Osteocyte (in vitro differentiated cells): ENCODE measurements at regions not wholly inside any gene's neighbourhood (a gene's known extent, or its start where the extent isn't known, plus 50 kb on each side); places are given as distances from the start of the nearest gene placed in this dataset.

Experiments
- DNase-seq: peaks from one replicate; pipeline ENCODE4 v3.0.0; 2021; ENCODE audit warnings: mixed read lengths; ENCODE audit not compliant: unreplicated experiment; ENCODE audit errors: extremely low spot score
- H3K27ac Mint-ChIP-seq: one replicate; pipeline ENCODE4 v1.8.0; 2021; ENCODE audit warnings: mild to moderate bottlenecking, mixed read lengths; ENCODE audit not compliant: unreplicated experiment
- H3K27me3 Mint-ChIP-seq: one replicate; pipeline ENCODE4 v1.8.0; 2021; ENCODE audit warnings: mixed read lengths; ENCODE audit not compliant: unreplicated experiment
- H3K36me3 Mint-ChIP-seq: one replicate; pipeline ENCODE4 v1.8.0; 2021; ENCODE audit warnings: mixed read lengths; ENCODE audit not compliant: unreplicated experiment
- H3K4me1 Mint-ChIP-seq: one replicate; pipeline ENCODE4 v1.8.0; 2021; ENCODE audit warnings: mixed read lengths; ENCODE audit not compliant: unreplicated experiment
- H3K4me3 Mint-ChIP-seq: one replicate; pipeline ENCODE4 v1.8.0; 2021; ENCODE audit warnings: mild to moderate bottlenecking, moderate library complexity, mixed read lengths; ENCODE audit not compliant: unreplicated experiment
- H3K9me3 Mint-ChIP-seq: one replicate; pipeline ENCODE4 v1.8.0; 2021; ENCODE audit warnings: mixed read lengths; ENCODE audit not compliant: unreplicated experiment
- CTCF ChIP-seq: fragments of 200-600 bp; sonication (generic); IDR thresholded peaks from 2 replicates; pipeline ENCODE4 v1.5.0; 2021; ENCODE audit warnings: antibody characterized with exemption, mild to moderate bottlenecking, moderate library complexity

DNA sequence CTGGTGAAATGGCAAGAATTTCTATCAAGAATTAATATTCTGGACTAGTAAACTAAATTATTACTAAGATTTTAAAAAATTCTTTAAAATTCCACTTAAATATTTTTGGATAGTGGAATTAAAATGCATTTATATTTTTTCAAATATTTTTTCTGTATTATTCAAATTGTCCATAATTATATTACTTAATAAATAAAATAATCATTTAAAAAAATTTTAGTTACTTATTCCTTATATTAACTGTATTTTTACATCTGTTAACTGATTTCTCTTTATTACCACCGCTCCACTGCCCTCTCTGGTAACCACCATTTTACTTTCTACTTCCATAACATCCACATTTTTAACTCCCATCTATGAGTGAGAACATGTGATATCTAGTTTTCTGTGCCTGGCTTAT is 828.4 kb downstream of the VGLL3 start:
- Mint-ChIP-seq H3K4me3 (no peak overlapping the region), H3K27ac (no peak overlapping the region)

DNA sequence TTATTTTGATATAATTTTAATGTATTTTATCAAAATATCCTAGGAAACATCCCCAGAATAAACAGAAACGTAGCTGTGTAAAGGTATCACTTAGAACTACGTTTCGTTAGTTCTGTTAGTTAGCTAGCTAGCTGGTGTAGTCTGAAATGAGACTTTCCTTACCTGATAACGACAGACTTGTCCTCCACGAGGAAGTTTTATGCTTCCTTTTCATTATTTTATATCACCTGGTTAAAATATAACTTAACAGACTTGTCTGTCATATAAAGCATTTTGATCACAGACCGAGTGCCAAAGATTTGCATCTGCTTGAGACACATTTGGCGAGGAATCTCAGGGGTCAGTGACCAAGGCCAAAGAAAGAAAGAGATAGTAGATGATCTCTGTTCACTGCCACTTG is 829.5 kb downstream of the VGLL3 start:
- DNase-seq = no peak
- Mint-ChIP-seq H3K4me1 (no peaks in the 10 kb centered on the region), H3K9me3 (no peaks in the 10 kb centered on the region), H3K27me3 (peaks cover 5% of the 10 kb centered on the region), H3K4me3 (no peak overlapping the region), H3K27ac (no peak overlapping the region), H3K36me3 (no peaks in the 10 kb centered on the region)
- TF ChIP-seq CTCF = no peak

More for the DNA sequence above, 828.4 kb downstream of the VGLL3 start:
- Mint-ChIP-seq H3K9me3 (no peaks in the 10 kb centered on the region), H3K4me1 (no peaks in the 10 kb centered on the region), H3K36me3 (no peaks in the 10 kb centered on the region), H3K27me3 (peaks cover 5% of the 10 kb centered on the region)
- no peak for TF ChIP-seq CTCF
- DNase-seq = no peak

DNA sequence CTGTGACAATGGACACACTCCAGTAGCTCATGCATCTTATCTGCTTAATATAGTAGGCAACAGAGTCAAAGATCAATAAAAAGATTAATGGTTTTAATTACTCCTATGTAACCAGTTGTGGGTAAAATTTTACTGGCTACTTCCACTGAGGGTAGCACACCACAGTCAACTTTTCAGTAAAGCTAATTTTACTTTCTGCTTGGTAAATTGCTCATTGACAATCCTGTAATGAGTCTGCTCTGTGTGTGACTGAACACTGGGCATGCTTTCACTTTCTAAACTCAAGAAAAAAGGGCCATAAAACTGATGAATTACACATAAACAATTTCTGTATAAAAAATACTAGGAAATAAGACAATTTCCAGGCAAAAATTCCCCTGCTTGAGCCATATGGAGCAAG is 838.3 kb downstream of the VGLL3 start:
- Mint-ChIP-seq H3K27ac (no peak overlapping the region), H3K27me3 (no peaks in the 10 kb centered on the region), H3K4me1 (no peaks in the 10 kb centered on the region), H3K36me3 (no peaks in the 10 kb centered on the region), H3K9me3 (no peaks in the 10 kb centered on the region), H3K4me3 (no peak overlapping the region)
- TF ChIP-seq CTCF = no peak
- DNase-seq = no peak

DNA sequence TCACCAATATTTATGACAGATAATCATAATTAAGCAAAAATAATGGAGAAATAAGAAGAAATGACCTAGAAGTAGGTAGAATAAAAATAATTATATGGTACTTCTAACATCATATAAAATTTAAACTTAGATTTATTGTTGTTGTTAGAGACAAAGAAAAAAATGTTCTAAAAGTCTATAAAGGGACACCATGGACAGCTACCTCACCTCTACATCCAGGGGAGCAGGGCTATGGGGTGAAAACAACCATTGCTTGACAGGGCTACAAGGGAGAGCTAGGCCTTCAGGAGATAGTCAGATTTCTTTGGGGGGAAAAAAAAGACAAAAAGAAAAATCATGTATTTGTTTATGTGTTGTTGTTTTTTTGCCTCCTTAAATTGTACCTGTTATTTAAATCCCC is 841.9 kb downstream of the VGLL3 start:
- H3K27me3 Mint-ChIP-seq = no peaks in the 10 kb centered on the region
- no peaks in the 10 kb centered on the region for H3K9me3 Mint-ChIP-seq
- DNase-seq = no peak
- no peak overlapping the region for H3K27ac Mint-ChIP-seq
- H3K4me1 Mint-ChIP-seq = no peaks in the 10 kb centered on the region
- TF ChIP-seq CTCF = no peak
- H3K4me3 Mint-ChIP-seq = no peak overlapping the region
- H3K36me3 Mint-ChIP-seq = no peaks in the 10 kb centered on the region

DNA sequence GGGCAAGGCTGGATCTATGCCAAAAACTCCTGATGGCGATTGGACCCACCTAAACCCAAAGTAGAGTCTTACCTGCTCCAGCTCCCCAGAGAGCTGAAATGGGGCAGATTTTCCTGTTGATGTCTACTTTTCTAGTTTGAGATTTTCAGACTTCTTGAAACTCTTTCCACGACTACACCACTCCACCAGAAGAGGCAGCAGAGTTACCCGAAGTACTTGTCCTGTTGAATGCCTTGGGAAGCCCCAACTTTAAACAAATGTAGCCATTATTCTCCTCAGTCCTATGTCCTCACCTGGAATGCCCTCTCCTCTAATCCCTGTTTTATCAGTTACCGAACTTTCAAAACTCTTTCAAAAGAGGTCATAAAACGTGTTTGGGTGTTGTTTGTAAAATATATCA is 843.8 kb downstream of the VGLL3 start:
- Mint-ChIP-seq H3K36me3 (no peaks in the 10 kb centered on the region), H3K9me3 (no peaks in the 10 kb centered on the region), H3K27me3 (no peaks in the 10 kb centered on the region), H3K4me3 (no peak overlapping the region), H3K4me1 (no peaks in the 10 kb centered on the region), H3K27ac (no peak overlapping the region)
- no peak for TF ChIP-seq CTCF
- DNase-seq = no peak
